Fibroblast of mammary gland (primary cell): ENCODE measurements at regions not wholly inside any gene's neighbourhood (a gene's known extent, or its start where the extent isn't known, plus 50 kb on each side); places are given as distances from the start of the nearest gene placed in this dataset.

ENCODE experiments used
- DNase-seq: peaks from one replicate; pipeline ENCODE4 v3.0.0-alpha.2; 2010; ENCODE audit warnings: low read depth
- H3K4me3 ChIP-seq: 2 replicates; pipeline ENCODE4 v1.5.1; 2011; ENCODE audit warnings: low read depth, mild to moderate bottlenecking, low read length, moderate library complexity; ENCODE audit not compliant: control insufficient read depth
- TF ChIP-seq, protein P1 (sequence below): conservative IDR thresholded peaks from 2 replicates; pipeline ENCODE4 v1.5.1; 2011; ENCODE audit warnings: low read depth, low read length, inconsistent platforms; ENCODE audit not compliant: control insufficient read depth, insufficient read depth

DNA sequence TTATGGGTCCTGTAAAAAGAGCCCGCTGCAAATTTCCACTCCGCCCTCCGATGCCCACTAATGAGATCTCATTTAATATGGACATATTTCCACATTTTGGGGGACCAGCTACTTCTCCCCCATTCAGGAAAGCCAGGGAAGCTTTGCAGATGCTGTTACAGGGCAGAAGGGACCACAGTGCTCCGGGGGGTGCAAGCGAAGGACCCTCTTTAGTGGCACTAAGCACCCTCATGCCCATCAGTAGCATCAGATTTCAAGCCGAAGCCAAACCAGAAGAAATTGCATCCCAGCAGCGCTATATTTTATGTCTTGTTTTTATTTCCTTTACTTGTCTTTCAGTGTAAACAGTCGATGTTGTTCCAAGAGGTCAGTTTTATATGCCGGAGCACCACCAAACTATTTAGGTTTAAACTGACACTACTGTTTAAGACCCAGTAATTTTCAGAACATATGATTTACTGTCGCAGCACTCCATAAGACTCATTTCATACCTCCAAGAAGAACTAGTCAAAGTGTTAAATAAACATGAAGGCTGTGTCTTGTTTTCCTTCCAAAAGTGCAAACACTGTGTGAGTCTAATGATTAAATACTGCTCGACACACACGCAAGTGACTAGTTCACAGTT is 122.2 kb upstream of the MGMT start:
- TF ChIP-seq, protein P1, sequence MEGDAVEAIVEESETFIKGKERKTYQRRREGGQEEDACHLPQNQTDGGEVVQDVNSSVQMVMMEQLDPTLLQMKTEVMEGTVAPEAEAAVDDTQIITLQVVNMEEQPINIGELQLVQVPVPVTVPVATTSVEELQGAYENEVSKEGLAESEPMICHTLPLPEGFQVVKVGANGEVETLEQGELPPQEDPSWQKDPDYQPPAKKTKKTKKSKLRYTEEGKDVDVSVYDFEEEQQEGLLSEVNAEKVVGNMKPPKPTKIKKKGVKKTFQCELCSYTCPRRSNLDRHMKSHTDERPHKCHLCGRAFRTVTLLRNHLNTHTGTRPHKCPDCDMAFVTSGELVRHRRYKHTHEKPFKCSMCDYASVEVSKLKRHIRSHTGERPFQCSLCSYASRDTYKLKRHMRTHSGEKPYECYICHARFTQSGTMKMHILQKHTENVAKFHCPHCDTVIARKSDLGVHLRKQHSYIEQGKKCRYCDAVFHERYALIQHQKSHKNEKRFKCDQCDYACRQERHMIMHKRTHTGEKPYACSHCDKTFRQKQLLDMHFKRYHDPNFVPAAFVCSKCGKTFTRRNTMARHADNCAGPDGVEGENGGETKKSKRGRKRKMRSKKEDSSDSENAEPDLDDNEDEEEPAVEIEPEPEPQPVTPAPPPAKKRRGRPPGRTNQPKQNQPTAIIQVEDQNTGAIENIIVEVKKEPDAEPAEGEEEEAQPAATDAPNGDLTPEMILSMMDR: no peak
- no peak overlapping the region for H3K4me3 ChIP-seq
- no peak for DNase-seq

DNA sequence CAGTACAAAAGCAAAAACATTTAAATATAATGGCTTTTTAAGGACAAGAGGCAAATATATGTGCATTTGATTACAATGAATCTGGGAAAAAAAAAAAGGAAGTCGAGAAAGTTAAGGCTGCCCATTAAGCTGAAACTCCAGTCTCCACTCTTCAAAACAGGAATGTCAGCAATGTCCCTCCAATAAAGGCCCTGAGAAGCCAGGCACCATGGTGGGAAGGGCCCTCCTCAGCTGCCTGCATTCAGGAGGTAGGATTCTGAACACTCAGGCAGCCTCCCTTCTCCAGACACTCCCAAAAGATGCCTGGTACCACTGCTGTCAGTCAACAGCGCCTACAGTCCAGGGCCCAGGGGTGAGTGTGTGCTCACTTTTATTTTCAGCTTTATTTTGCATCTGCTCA is 121.3 kb upstream of the MGMT start:
- DNase-seq: no peak
- TF ChIP-seq, protein P1: no peak
- H3K4me3 ChIP-seq: no peak overlapping the region

DNA sequence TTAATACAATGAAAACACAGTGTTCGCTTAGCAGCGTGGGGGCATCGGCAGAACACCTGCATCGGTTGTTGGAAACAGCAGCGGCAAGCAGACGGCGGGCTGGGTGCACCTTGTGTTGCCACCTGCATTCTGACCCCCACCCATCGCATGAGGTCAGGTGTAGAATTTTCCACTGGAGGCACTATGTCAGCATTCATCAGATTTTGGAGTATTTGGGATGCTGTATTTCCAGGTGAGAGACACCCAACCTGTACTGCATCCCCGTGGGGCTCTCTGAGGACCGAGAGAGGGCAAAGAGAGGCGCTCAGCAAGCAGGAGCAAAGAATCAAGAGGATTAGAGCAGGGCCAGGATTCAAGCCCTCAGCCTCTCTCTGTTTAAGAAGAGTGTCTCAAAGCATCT is 116.4 kb upstream of the MGMT start:
- no peak for DNase-seq
- no peak overlapping the region for H3K4me3 ChIP-seq
- TF ChIP-seq, protein P1: no peak

DNA sequence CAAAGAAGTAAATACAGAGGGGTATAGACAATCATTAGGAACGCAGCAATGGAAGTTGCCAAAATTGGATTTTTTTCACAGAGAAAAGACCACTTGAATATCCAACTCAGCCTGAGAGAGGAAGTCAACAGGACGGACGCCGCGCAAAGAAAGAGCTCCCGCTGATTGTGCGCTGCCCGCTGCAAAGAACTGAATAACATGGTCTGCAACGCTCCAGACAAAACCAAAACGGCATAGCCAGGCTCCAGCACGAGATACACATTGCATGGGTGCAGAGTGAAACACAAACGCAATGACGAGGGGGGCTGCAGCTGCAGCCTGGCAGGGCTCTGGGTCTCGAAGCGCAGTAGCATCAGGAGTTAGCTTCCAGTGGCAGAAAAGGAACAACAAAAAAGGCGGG is 113.9 kb upstream of the MGMT start:
- TF ChIP-seq, protein P1: no peak
- no peak for DNase-seq
- H3K4me3 ChIP-seq: no peak overlapping the region

DNA sequence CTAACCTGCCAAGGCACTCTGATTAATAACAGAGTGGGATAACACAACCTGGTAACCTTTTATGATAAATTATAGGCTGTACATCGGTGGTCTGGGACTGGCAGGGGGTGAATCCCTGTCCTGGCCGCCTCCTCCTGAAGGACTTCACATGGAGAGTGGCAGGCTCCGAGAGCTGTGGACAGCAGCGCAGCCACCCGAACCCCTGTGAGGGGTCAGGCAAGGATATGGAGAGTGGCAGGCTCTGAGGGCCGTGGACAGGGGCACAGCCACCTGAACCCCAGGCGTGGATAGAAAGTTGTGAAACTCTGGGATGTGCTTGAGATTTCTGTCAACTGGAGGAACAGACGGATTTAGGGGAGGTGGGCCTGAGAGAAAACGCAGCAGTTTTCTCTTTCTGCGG is 107.0 kb upstream of the MGMT start:
- TF ChIP-seq, protein P1: no peak
- no peak for DNase-seq
- H3K4me3 ChIP-seq: no peak overlapping the region

DNA sequence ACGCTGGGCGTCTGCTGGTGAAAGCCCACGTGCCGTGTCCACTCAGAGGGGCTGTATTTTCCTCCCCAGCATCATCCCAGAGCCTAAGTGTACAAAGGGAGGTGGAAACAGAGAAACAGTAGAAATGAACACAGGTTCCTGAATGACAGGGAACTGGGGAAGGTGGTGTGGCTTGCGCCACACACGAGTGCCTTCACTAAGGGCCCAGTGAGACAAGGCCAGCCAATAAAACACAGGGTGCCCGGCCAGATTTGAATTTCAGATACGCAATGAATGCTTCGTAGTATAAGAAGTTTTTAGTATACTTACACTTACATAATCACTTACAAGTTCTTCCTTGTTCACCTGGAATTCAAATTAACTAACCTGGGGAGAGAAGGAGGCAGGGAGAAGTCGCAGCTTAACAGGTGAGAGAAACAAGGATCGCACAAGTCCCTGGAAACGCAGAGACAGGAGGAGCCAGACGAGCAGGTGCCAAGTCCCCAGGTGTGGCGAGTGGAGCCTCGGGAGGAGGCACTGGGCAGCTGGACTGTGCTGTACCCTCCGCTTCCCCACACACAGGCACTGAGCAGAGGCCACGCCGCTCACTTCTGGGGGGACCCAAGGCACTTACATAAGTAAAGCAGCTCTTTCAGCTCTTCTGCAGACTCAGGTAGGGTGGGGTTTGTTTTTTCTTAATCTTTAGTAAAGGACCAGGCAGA is 105.2 kb upstream of the MGMT start:
- TF ChIP-seq, protein P1: no peak
- no peak overlapping the region for H3K4me3 ChIP-seq
- no peak for DNase-seq
